ENCODE measurements at regions not wholly inside any gene's neighbourhood (a gene's known extent, or its start where the extent isn't known, plus 50 kb on each side); places are given as distances from the start of the nearest gene placed in this dataset.
"Not testable (repeated sequence)": the region's sequence is repeated elsewhere in the genome, so short reads cannot be mapped to it uniquely, and the experiment has no call there.

GRCh38 chr11:109522116-109522755 lies 100.2 kb downstream of the C11orf87 start:
- H3K4me3 ChIP-seq (ENCODE audit: low read length) = no peak overlapping the region
- no peak for TF ChIP-seq CTCF (conservative IDR thresholded peaks at IDR 0.05; ENCODE audit: low read depth, low read length)
- DNase-seq (ENCODE audit: low read depth) = no peak

GRCh38 chr11:109525636-109526035 lies 103.6 kb downstream of the C11orf87 start:
- not testable (repeated sequence) for H3K4me3 ChIP-seq (ENCODE audit: low read length); DNase-seq (ENCODE audit: low read depth)

GRCh38 chr11:109526061-109526460 lies 104.1 kb downstream of the C11orf87 start:
- no peak for DNase-seq (ENCODE audit: low read depth)
- H3K4me3 ChIP-seq (ENCODE audit: low read length) = no peak overlapping the region
- TF ChIP-seq CTCF (conservative IDR thresholded peaks at IDR 0.05; ENCODE audit: low read depth, low read length) = no peak

DNA sequence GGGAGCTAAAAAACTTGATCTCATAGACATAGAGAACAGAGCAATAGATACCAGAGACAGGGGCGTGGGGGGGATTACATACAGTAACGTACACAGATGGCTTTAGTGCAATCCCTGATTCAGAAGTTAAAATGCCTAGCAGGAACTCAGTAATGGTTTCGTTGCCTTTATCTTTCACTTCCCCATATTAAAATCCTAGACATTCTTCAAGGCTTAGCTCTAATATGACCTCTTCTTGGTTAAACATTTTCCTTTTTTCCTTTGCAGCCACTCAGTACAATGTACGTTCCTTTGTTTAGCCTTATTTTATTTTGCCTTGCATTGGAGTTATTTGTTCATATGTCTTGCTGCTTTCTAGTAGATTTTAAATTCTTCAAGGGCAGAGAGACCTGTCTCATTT lies 104.9 kb downstream of the C11orf87 start:
- H3K4me3 ChIP-seq (ENCODE audit: low read length) = no peak overlapping the region
- no peak for TF ChIP-seq CTCF (conservative IDR thresholded peaks at IDR 0.05; ENCODE audit: low read depth, low read length)
- DNase-seq (ENCODE audit: low read depth) = no peak

DNA sequence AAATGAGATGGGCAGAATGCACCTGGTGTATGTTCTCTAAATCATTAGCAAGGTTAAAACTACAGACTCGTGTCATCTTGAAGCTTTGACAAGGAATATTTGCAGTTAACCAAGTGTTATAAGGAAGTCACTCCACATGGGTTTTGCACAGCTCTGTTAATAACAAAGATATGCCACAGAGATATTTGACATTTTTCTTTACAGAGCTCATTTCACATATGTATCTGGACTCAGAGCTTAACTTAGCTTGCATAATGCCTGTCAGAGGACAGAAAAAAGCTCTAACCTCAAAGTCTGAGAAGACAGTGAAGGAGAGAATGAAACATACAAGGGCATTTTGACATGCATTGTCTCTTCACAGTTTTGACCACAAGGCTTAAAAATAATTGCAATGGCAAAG lies 105.5 kb downstream of the C11orf87 start:
- H3K4me3 ChIP-seq (ENCODE audit: low read length) = no peak overlapping the region
- DNase-seq (ENCODE audit: low read depth) = no peak
- no peak for TF ChIP-seq CTCF (conservative IDR thresholded peaks at IDR 0.05; ENCODE audit: low read depth, low read length)

GRCh38 chr11:109547356-109548027 lies 125.5 kb downstream of the C11orf87 start:
- no peak for TF ChIP-seq CTCF (conservative IDR thresholded peaks at IDR 0.05; ENCODE audit: low read depth, low read length)
- no peak overlapping the region for H3K4me3 ChIP-seq (ENCODE audit: low read length)
- peak; percentile 58 for DNase-seq (ENCODE audit: low read depth)

GRCh38 chr11:109552376-109552775 lies 130.4 kb downstream of the C11orf87 start:
- TF ChIP-seq CTCF (conservative IDR thresholded peaks at IDR 0.05; ENCODE audit: low read depth, low read length) = no peak
- no peak overlapping the region for H3K4me3 ChIP-seq (ENCODE audit: low read length)
- DNase-seq (ENCODE audit: low read depth) = no peak

Data from retinal pigment epithelial cell (primary cell).